ENCODE measurements at regions not wholly inside any gene's neighbourhood (a gene's known extent, or its start where the extent isn't known, plus 50 kb on each side); places are given as distances from the start of the nearest gene placed in this dataset.

GRCh38 chr2:129896226-129897100, 83.0 kb upstream of the RAB6C start:
- no peak for TF ChIP-seq CTCF (IDR thresholded peaks at IDR 0.05)
- Histone ChIP-seq H3K36me3 (ENCODE audit: insufficient read depth in 1 of 2, low read depth in 1 of 2) (no peaks in the 10 kb centered on the region), H3K4me3 (no peak overlapping the region), H3K27ac (no peak overlapping the region), H3K4me1 (no peaks in the 10 kb centered on the region), H3K27me3 (ENCODE audit: insufficient read depth in 3 of 3, low read length in 2 of 3) (peaks cover 0 to 2% (median 0%) of the 10 kb centered on the region in 3 donors), H3K9me3 (peaks cover 7% of the 10 kb centered on the region)
- 85 to 88% (median 87%) methylated on average over 9 of the region's 9 CpGs for WGBS, 3 donors
- intact Hi-C loops (cut with DNase I), result no loop called here
- ATAC-seq (no peak), DNase-seq (no peak)

- TF ChIP-seq CTCF (IDR thresholded peaks at IDR 0.05), result no peak
- Histone ChIP-seq H3K27ac (no peak overlapping the region), H3K4me1 (no peaks in the 10 kb centered on the region), H3K27me3 (ENCODE audit: insufficient read depth in 3 of 3, low read length in 2 of 3) (no peaks in the 10 kb centered on the region), H3K9me3 (peaks cover 7% of the 10 kb centered on the region), H3K4me3 (no peak overlapping the region), H3K36me3 (ENCODE audit: insufficient read depth in 1 of 2, low read depth in 1 of 2) (no peaks in the 10 kb centered on the region)
- DNase-seq (no peak), ATAC-seq (no peak)
- 61 to 65% (median 61%) methylated on average over 3 of the region's 3 CpGs for WGBS, 3 donors
- intact Hi-C loops (cut with DNase I), result no loop called here
These were observed 77.6 kb upstream of the RAB6C start for GRCh38 chr2:129901754-129902415.

- peaks cover 7% of the 10 kb centered on the region for H3K9me3 ChIP-seq
- H3K36me3 ChIP-seq (ENCODE audit: insufficient read depth in 1 of 2, low read depth in 1 of 2), result no peaks in the 10 kb centered on the region
- no peak overlapping the region for H3K27ac ChIP-seq
- DNase-seq (no peak), ATAC-seq (no peak)
- TF ChIP-seq CTCF (IDR thresholded peaks at IDR 0.05), result no peak
- H3K4me3 ChIP-seq, result no peak overlapping the region
- peaks cover 0 to 3% (median 0%) of the 10 kb centered on the region in 3 donors for H3K27me3 ChIP-seq (ENCODE audit: insufficient read depth in 3 of 3, low read length in 2 of 3)
- intact Hi-C loops (cut with DNase I), result no loop called here
- WGBS, 3 donors, result 84 to 90% (median 87%) methylated on average over 20 of the region's 20 CpGs
- no peaks in the 10 kb centered on the region for H3K4me1 ChIP-seq
These were observed 76.5 kb upstream of the RAB6C start for GRCh38 chr2:129902731-129903585.

GRCh38 chr2:129903586-129904425, 75.7 kb upstream of the RAB6C start:
- 59 to 64% (median 60%) methylated on average over 15 to 17 of the region's 17 CpGs for WGBS, 3 donors
- no peak for DNase-seq
- intact Hi-C loops (cut with DNase I), result no loop called here
- Histone ChIP-seq H3K27me3 (ENCODE audit: insufficient read depth in 3 of 3, low read length in 2 of 3) (peaks cover 0 to 3% (median 0%) of the 10 kb centered on the region in 3 donors), H3K36me3 (ENCODE audit: insufficient read depth in 1 of 2, low read depth in 1 of 2) (no peaks in the 10 kb centered on the region), H3K4me3 (no peak overlapping the region), H3K27ac (no peak overlapping the region), H3K4me1 (no peaks in the 10 kb centered on the region), H3K9me3 (peaks cover 2% of the 10 kb centered on the region)
- no peak for TF ChIP-seq CTCF (IDR thresholded peaks at IDR 0.05)
- no peak for ATAC-seq

All from psoas muscle (tissue), 7 donors.